ENCODE measurements at regions not wholly inside any gene's neighbourhood (a gene's known extent, or its start where the extent isn't known, plus 50 kb on each side); places are given as distances from the start of the nearest gene placed in this dataset.

DNA sequence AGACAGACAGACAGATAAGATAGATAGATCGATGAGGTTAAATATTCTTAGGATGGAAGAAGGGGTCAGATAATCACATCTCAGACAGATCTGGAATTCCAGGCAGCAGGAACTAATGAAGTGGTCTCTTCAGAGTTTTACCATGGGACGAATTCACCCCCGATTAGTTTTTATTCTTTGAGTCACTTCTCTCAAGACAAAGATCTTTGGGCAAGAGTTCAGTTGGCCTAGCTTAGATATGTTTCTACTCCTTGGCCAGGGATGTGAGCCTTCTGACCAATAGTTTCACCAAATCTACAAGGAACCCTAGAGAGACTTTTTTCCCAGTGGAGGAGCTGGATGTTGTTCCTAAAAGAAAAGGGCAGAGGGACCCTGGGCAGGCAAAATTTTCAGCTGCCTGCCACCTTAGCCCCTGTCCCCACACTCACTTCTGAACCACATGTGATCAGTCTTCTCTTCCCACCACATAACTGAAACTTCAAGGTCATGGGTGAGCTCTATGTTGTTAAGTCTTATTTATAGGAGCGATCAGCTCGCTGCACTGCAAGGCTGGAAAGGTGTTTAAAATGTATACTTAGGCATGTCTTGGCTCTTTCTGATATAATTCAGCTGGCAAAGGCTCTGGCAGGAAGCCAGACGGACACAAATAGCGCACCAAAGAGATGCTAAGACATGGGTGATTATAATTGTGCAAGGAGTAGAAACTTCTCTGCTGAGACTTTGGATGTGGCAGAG is 132.9 kb downstream of the PALM2AKAP2 start:
- DNase-seq (ENCODE audit: low read depth) = no peak

DNA sequence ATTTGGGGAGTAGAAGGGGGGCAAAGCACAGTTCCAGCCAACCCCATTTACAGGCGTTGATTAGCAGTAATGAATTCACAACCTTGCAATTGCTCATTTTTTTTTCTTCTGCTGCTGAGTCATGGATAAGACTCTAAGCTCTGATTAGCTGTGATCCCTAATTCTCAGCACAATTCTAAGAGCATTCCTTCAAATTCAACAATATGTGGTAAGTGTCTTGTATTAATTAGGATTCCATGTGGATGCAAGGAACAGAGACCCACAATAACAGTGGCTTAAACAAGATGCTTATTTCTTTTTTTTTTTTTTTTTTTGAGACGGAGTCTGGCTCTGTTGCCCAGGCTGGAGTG is 133.4 kb downstream of the PALM2AKAP2 start:
- DNase-seq (ENCODE audit: low read depth) = no peak

DNA sequence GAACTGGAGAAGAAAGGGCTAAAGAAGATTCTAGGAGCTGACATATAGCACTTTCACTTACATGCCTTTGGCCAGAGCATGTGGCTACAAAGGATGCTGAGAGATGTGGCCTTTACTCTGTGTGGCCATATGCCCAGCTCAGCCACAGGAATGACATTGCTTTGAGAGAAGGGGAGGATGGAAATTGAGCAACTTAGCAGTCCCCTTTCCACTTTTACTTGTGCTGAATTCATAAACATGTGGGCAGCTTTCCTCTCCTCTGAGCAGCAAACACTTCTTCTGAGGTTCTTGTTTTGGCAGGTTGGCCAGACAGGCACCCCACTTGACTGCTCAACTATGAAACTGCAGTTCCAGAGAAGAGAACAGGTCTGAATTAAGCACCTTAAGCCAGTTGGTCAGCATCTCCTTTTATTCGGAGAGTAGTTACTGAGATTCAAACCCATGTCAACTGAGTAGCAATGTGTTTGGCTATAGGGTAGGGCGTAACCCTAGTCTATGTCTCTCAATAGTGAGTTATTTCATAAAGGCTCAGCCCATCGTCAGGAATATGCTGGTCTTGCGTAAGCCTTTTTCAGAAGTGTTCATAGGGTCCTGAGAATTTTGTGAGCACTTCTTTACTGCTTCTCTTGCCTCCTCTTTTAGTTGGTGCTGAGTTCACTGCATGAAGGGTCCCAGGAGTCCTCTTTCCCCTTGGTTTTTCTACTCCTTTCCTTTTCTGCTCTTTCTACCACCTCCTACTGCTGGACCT is 134.5 kb downstream of the PALM2AKAP2 start:
- DNase-seq (ENCODE audit: low read depth) = no peak

DNA sequence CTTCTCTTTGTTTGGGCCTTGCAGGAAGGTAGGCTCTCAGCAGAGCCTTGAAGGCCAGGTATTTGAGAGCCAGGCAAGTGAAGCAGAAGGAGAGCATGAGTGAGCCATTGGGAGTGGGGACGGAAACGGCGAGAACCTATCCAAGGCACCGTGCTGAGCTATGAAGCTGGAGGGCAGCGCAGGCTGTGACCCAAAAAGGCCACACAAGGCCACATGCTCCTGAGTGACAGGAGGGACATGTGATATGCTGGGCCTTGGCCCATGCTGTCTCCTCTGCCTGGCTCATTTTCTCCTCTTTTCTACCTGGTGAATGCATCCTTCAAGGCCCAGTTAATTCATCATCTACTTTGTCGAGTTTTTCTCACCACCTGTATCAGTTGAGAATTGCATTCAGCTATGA is 136.3 kb downstream of the PALM2AKAP2 start:
- no peak for DNase-seq (ENCODE audit: low read depth)

DNA sequence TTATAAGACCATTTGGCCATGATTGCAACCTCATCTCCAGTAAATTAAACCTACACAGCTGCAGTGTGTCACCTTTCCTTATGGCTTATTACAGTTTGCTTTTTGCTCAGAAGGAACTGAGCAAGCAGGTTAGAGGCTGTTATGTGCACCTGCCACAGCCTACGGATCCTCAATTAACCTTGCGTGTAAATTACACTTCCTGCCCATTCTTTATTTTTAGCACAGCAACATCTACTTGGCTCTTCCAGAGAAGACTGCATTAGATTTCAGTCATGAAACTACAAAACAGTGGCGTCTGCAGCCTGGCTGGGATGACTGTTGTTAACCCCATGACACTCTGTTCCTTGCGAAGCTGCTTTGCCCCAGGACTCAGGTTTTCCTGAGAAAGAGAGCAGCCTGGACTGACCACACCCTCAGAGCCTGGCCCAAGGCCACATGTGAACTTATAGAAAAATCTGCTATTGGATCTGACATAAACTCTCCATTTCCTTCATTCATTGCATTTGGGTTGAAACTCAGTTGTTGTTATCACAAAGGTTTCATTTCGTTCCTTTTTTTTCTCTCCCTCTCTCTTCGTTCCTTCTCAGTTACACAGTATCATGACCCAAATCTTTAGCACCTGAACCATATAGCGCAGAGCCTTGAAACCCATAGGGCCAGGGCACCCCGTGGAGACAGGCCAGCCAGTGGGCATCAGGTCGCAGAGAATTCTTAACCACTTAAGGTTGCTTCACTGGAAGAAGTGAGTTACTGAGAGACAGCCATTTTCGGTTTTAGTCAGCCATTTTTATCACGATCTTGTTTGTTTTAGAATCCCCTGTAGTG is 138.6 kb downstream of the PALM2AKAP2 start:
- no peak for DNase-seq (ENCODE audit: low read depth)

DNA sequence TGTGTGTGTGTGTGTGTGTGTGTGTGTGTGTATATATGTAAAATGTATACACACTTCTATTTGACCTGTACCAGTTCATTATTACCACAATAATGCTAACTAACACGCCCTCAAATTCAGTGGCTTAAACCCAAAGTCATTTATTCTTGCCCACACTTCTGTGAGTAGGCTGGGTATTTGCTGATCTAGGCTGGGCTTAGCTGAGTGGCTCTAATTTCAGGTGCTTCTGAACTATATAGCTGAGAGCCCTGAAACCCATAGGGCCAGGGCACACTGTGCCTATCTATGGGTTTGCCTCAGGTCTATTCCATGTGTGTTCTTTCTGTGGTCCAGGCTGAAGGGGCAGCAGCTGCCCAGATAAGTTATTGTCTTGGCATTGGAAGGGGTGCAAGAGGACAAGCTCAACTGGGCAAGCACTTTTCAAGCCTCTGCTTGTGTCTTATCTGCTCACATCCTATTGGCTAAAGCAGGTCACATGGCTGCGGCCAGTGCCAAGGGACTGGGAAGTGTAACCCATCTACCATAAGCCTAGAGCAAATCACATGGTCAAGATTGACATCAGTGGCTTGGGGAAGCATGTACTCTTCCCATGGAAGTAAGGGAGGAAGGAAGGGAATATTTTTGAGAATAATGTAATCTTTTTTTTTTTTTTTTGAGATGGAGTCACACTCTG is 139.9 kb downstream of the PALM2AKAP2 start:
- DNase-seq (ENCODE audit: low read depth) = no peak

DNA sequence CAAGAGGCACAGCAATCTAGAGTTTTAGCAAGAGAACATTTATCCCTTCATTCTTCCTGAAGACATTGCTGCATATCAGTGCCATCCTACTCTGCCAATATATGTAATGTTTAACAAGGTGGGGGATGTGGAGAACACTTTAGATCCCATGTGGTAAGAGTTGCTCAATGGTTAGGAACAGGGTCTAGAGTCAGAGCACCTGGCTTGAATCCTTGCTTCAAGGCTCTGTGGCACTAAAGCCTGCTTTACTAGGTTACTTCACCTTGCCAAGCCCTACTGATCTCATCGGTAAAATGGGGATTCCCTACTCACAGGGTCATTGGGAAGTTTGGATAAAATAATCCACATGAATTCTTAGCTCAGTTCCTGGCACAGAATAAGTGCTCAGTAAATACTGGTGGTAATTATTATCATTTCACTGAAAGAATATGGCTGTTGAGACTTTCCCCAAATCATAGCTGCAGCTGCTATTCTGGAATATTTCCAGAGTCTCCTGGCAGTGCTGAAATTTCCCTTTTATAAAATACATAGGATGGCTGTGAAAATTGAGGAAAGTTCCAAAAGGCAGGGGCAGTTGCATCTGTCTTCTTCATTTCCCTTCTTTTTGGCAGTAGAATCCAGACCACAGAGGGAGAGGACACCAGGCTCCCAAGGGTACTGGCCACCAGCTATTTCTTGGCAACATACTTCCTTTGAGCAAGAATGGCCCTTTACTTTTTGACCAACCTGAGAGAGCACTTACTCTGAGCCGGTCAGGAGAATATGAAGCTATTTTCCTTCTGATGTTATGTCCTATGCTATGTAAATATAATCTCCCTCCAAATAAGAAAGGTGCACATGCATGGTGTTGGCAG is 142.8 kb downstream of the PALM2AKAP2 start:
- DNase-seq (ENCODE audit: low read depth) = no peak

DNA sequence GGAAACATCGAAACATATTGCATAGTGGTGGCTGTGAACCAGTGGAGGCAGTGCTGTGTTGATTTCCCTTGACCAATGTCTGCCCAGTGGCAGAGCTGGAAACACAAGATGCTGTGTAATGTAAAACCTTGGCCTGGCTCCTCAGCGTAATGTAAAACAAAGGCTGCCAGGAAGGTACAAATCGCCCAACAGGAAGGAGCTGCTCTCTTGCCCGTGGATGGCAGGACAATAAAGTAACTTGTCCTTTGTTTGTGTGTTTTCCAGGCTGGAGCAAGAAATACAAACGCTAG is 143.4 kb downstream of the PALM2AKAP2 start:
- no peak for DNase-seq (ENCODE audit: low read depth)

DNA sequence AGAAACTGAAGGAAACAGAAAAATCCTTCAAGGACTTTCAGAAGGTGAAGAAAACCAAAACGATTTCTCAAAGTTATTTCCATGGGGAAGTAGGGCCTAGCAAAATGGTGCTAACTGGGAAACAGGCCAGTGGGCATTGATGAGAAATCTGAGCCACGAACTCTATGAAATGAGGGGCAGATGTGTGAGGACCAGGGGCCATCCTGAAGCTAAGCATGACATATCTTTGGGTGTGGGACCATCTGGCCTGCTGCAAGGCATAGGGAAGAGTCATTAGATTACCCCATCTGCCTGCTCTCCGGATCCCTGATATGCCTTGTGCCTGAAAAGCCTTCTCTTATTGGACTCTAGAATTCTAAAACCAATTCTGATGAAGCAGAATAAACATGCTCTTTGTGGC is 143.8 kb downstream of the PALM2AKAP2 start:
- no peak for DNase-seq (ENCODE audit: low read depth)

DNA sequence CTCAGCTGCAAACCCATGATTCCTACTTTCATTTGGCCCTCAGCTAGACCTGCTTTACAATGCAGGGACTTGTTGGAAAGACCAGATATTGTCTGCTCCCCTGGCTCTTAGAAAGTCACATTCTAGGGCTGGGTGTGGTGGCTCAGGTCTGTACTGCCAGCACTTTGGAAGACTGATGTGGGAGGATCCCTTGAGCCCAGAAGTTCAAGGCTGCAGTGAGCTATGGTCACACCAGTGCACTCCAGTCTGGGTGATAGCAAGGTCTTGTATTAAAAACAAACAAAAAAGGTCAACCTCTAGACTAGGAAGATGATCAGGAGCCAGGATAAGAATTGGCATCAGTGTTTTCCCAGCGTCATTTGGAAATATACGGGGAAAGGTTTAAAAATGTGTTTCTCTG is 145.8 kb downstream of the PALM2AKAP2 start:
- no peak for DNase-seq (ENCODE audit: low read depth)

DNA sequence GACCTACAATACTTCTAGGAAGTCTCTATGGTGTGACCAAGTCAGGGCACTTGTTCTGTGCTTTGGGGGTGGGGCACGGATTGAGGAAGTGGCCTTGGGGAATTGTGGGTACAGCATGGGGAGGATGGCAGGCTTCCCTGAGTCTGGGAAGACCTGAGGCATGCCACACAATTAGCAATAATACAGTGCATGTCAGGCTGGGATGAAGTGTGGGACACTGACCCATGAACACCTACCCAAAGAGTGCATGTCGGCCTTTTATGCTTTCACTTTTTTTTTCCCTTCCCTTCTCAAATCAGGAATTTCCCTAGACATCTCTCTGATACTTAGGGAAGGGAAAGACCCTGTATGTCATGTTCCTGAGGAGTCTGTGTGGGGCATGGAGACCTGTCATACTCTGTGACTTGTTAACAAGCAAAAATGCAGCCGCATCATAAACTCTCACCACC is 146.4 kb downstream of the PALM2AKAP2 start:
- DNase-seq (ENCODE audit: low read depth) = no peak

DNA sequence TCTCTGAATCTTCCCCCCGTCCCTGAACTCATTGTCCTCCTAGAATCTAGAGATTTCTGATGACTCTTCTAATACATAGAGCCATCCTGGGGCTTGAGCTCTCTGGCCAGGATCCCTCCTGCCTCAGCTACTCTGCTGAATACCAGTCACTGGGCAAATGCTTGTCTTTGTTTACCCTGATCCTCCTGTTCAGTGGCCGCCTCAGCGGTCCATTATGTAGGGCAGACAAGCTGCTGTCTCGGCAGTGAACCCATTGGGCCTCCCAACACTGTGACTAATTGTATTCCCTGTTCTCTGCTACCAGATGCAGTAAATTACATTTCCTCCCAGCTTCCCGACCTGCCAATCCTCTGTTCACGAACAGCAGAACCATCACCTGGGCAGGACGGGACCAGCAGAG is 151.6 kb downstream of the PALM2AKAP2 start:
- no peak for DNase-seq (ENCODE audit: low read depth)

DNA sequence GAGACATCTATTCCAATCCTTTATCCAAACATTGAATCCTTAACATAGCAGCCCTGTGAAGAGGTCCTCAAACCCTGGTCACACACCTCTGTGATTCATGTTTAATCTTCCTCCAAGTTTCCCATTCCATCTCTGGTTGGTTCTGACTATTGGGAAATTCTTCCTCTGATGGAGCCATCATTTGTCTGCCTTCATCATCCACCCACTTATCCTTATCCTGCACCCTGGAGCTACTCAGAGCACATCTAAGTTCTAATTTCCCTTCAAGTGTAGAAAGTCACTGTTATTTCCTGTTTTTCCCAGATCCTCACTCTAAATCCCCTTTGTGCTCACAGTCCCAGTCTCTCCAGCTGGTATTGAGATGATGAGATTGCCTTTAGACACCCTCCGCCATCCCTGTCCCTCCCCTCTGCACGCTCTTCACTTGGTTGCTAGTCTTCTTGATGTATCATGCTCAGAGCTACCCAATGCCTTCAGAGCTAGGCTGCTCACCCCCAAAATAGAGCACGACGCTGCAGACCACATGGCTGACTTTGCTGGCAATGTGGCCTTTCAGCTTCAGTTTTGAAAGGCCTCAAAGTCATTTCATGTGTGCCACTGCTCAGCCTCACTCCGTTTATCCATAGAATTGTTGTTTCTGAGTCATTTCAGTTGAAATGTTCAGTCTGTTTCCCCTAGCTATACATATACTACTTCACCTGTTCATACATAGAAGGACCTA is 154.3 kb downstream of the PALM2AKAP2 start:
- no peak for DNase-seq (ENCODE audit: low read depth)

DNA sequence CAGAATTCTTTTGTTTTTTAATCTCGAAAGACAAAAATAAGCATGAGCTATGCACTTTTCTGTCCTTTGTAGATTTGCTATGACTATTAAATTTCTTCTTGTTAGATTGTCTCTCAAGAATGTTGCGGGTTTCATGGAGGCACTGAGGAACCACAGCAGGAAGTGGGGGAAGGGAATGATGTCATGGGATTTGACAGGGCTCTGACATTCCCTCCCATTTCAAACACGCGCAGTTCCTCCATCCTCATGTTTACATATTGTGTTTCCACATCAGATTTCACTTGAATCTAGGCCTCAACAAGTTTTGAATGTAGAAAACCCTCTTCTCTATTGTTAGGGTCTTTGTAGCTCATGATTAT is 154.8 kb downstream of the PALM2AKAP2 start:
- no peak for DNase-seq (ENCODE audit: low read depth)

DNA sequence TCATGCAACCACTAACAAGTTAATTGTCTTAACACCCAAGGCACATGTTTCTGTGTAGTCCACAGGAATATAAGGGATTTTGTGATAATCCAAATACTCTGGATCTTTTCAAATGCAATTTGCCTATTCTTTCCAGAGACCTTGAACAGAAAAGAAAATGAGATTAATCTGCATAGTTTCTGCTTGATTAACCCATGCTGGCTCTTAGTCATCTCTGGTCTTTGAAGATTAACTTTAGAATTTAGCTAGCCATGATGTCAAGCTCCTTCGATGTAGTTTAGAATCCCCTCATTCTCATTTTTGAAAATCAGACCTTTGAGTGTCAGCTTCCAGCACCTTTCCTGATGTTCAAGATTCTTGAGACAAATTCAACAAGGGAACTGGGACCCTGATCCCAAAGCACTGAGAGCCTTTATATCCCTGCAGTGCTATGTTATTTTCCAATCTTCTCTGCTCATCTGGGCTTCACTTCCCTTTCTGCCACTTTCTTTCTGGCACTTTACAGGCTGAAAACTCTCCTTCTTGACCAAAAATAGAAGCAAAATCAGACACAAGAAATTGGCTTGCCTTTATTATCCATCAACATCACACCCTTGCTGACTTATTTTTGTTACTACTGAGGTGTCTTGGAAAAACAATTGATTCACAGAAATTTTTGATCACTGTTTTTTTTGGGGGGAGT is 155.5 kb downstream of the PALM2AKAP2 start:
- DNase-seq (ENCODE audit: low read depth) = no peak

DNA sequence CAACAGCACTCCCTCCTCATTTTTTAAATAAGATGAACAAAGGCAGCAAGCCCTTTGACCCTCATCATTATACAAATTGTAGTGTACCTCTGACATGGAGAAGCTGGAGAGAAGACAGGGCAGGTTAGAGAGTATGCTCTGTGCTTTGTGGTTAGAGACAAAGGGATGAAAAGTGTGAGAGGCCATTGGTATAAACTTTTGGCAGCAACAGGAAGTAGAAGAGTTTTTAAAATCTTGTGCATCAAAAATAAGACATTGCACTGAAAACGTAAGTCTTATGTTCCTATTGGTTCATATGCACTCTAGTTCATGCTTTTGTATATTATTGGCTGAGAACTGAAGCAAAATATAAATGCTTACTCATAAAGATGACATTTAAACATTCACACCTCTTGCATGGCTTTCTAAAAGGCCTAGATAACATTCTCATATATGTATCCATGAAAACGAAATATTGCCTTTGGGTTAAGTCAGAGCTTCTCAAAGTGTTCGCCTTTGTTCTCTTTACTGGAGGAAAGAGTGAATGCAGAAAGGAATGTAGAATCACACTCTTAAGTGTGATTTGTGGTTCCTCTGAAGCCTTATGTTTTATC is 158.0 kb downstream of the PALM2AKAP2 start:
- no peak for DNase-seq (ENCODE audit: low read depth)

DNA sequence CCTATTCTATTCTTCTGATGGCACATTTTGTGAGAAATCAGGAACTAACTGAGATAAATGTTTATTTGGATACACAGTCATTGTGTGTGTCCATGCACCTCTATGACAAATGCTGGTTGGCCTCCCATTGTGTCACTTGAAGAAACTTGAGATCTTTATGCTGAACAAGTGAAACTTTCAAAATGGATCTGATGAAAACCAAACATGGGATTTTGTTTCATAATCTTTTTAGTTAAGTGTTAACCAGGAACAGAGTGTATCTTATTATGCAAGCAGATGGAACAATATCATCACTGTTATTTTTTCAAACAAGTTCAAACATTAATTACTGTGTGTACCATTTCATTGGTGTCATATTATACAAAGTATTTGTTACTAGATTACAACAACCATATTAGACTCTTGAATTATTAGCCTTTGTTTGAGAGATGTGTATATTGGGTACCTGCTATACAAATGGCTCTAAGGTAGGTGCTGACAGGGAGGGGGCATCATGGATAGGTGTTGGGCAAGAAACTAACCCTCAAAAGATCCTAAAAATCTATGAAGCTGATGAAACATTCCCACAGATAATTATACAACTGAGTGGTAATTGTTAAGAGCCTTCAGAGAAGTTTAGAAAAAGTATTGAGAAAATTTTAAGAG is 159.8 kb downstream of the PALM2AKAP2 start:
- no peak for DNase-seq (ENCODE audit: low read depth)

DNA sequence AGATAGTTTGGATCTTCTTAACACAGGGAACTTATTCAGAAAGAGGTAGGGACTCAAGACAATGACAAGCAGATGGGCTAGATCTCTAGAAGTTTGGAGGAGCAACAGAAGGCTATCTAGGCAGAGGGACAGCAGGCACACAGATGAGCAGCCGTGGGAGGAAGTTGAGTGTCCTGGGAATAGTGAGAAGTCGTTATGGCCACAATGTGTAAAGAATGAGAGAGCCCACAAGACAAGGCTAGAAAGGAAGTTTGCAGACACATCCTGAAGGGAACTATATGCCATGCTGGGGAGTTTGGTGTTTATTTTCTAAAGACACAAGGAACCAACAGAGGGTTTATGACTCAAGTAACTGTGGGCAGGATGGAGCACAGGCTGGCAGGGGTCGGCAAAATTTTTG is 160.6 kb downstream of the PALM2AKAP2 start:
- DNase-seq (ENCODE audit: low read depth) = no peak

DNA sequence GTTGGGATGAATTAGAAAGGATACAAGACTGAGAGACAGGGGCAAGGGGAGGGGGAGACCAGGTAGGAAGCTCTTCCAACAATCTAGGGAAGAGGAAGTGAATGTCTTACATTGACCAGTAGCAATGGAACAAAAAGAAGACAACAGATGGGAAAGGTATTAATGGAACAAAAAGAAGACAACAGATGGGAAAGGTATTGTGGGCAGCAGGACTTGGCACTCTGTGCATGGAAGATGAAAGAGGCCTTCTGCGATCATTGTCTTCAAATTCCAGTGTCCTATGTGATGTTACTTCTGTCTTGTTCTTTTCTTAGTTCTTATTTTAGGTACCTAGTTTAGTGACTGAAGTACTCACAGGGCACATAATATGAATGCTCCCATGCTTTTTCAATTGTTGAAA is 161.8 kb downstream of the PALM2AKAP2 start:
- no peak for DNase-seq (ENCODE audit: low read depth)

DNA sequence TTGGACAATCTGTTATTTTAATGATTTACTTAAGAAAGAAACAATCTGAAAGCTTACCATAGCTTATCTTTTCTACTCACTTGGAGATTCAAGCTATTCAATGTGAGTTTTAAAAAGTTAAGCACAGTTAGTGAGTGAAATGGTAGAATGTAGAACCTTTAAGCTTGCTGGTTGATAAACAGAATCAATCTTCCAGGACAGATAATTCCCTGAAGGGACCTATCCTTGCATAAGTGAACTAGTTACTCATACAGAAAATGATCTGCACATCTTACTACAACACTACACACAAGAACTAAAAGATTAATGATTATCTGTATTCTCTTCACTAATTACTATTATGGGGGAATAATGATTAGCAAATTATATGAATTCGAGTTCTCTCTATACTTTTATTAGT is 165.6 kb downstream of the PALM2AKAP2 start:
- DNase-seq (ENCODE audit: low read depth) = no peak
